Skeletal muscle tissue (tissue), 3 donors: ENCODE measurements at regions not wholly inside any gene's neighbourhood (a gene's known extent, or its start where the extent isn't known, plus 50 kb on each side); places are given as distances from the start of the nearest gene placed in this dataset.

Experiments
- H3K27ac ChIP-seq: one replicate; pipeline ENCODE4 v1.7.0; 2013; ENCODE audit warnings: mild to moderate bottlenecking, low read depth, low read length, inconsistent platforms
- H3K27me3 ChIP-seq, 3 donors: one replicate each; pipeline ENCODE4 v1.7.0; 2013; ENCODE audit warnings: low read length in 3 of 3; ENCODE audit not compliant: control insufficient read depth in 3 of 3, insufficient read depth in 3 of 3
- H3K36me3 ChIP-seq, 3 donors: one replicate each; pipeline ENCODE4 v1.7.0; 2013; ENCODE audit warnings: low read length in 3 of 3; ENCODE audit not compliant: control insufficient read depth in 3 of 3, insufficient read depth in 3 of 3
- H3K4me1 ChIP-seq, 3 donors: one replicate each; pipeline ENCODE4 v1.7.0; 2013; ENCODE audit warnings: low read length in 3 of 3, mild to moderate bottlenecking in 3 of 3; ENCODE audit not compliant: control insufficient read depth in 3 of 3, insufficient read depth in 3 of 3
- H3K4me3 ChIP-seq, 3 donors: one replicate each; pipeline ENCODE4 v1.7.0; 2013; ENCODE audit warnings: low read length in 3 of 3
- H3K9ac ChIP-seq, 3 donors: one replicate each; pipeline ENCODE4 v1.7.0; 2013; ENCODE audit warnings: low read length in 3 of 3, mild to moderate bottlenecking in 3 of 3, moderate library complexity in 2 of 3, low read depth in 1 of 3
- H3K9me3 ChIP-seq, 3 donors: one replicate each; pipeline ENCODE4 v1.7.0; 2013; ENCODE audit warnings: low read length in 3 of 3; ENCODE audit not compliant: control insufficient read depth in 3 of 3
- donor health status: Osteomylitis.

DNA sequence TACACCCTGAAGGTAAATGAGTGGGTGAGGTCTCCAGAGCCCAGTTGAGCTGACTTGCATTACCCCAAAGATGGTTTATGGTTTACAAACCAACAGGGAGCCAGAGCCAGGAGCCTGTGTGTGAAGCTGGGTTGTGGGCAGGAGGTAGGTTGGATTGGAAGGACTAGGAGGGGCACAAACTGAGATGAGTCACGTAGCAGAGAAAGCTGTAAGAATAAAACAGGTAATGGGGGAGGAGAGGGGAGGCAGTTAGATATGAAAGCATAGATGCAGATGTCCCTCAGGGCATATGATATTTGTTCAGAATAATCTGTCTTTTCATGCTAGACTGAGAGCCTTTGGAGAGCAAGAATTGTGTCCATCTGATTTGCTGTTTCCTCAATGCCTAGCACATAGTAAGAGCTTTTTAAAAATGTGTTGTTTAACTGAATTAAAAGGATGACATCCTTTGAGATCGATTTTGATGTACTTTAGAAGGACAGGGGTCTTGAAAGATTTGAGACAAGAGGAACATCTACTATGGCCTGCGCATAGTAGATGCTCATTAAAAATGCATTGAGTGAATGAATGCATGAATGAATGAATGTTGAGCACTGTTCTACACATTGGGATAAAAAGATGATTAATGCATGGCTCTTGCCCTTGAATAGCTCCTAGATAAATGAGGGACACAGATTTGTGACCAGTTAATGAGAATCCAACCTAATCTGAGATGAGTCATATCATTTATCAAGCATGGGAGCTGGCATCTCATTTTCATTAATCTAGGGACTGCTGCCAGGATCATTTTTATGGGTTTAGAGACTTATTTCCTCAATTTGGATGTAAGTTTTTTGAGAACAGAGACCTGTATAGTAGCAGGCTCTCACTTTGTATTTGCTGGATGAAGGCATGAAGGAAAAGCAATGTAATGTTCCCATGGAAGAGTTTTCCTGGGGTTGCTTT lies 175.8 kb upstream of the BDNF start:
- H3K4me1 ChIP-seq = no peaks in the 10 kb centered on the region
- no peak overlapping the region for H3K4me3 ChIP-seq
- H3K27me3 ChIP-seq = peaks cover 0 to 3% (median 0%) of the 10 kb centered on the region in 3 donors
- H3K27ac ChIP-seq = no peak overlapping the region
- H3K9ac ChIP-seq = no peak overlapping the region
- H3K36me3 ChIP-seq = no peaks in the 10 kb centered on the region
- no peaks in the 10 kb centered on the region for H3K9me3 ChIP-seq

DNA sequence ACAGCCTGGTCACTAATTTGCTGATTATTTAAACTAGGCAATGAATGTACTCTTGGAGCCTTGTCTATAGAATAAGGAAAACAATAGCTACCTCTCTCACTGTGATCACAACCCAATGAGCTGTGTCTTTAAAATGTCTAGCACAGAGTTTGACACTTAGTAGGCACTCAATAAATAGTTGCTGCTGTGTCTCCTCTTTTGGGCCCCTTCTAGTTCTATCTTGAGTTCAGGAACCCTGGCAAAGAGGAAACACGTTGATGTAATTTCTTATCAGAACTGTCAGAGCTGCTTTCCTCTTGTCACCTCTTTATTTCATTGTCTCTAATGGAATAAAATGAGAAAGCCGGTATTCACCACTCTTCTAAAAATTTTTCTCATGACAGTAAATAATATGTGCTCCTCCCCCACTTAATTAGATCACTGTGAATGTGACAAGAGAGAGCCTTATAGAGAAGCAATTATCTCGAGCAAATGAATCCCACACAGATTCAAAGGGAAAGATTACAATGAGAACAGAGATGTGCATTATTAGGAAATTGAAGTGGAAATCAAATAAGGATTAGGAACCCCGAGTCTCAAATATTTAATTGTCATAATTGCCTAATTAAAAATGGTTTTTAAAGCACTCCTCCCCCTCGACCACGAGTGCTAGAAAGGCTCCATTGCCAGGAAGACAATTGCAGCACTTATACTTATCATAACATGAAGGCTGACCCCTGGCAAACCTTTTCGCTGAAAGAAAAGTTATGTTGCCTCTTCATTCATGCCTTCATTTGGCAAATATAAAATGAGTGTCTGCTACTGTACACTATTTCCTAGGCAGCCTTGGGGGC lies 175.0 kb upstream of the BDNF start:
- Histone ChIP-seq H3K9me3 (peaks cover 0 to 2% (median 0%) of the 10 kb centered on the region in 3 donors), H3K36me3 (no peaks in the 10 kb centered on the region), H3K9ac (no peak overlapping the region), H3K4me1 (no peaks in the 10 kb centered on the region), H3K27me3 (peaks cover 0 to 4% (median 0%) of the 10 kb centered on the region in 3 donors), H3K27ac (no peak overlapping the region), H3K4me3 (no peak overlapping the region)

DNA sequence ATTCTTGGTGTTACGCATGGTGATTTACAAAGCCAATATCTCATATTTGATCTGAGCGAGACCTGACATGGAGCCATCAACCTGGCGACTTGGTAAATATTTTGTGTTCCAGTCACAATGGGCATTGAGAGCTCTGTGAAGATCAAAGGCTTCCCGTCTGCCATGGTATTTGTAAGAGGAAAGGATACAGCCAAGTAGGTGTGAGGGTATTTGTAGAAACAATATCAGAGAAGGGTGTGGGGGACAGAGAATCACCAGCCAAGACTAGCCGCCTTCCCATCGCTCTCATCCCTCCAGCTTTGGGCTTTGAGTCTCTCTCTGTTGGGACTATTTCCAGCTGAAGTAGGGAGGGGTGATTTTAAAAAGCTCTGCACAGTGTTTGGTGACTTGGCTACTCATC lies 173.4 kb upstream of the BDNF start:
- Histone ChIP-seq H3K4me3 (no peak overlapping the region), H3K9ac (no peak overlapping the region), H3K27me3 (peaks cover 0 to 4% (median 0%) of the 10 kb centered on the region in 3 donors)

DNA sequence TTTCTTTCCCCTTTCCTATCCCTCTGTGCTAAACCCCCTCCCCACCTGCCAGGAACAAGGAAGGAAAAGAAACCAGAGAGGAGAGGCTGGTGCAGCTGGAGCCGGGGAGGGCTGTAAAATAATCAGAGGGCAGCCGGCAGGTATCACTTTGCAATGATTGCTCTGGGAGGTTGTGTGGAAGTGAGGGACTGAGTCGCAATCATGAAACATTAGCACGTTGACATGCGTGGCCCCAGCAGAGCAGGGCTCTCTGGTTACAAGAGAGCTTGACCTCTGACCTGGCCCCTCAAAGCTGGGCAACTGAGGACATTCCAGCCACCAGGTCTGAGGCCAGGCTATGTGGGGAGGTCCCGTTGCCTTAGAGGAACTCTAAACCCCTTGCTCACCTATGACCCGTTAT lies 170.8 kb upstream of the BDNF start:
- H3K9ac ChIP-seq = no peak overlapping the region
- no peak overlapping the region for H3K4me3 ChIP-seq
- peaks cover 0 to 4% (median 0%) of the 10 kb centered on the region in 3 donors for H3K27me3 ChIP-seq
- peaks cover 0 to 2% (median 0%) of the 10 kb centered on the region in 3 donors for H3K9me3 ChIP-seq
- no peaks in the 10 kb centered on the region for H3K36me3 ChIP-seq
- H3K4me1 ChIP-seq = no peaks in the 10 kb centered on the region
- no peak overlapping the region for H3K27ac ChIP-seq

More for the DNA sequence above, 173.4 kb upstream of the BDNF start:
- Histone ChIP-seq H3K36me3 (no peaks in the 10 kb centered on the region), H3K9me3 (peaks cover 0 to 2% (median 0%) of the 10 kb centered on the region in 3 donors), H3K4me1 (no peaks in the 10 kb centered on the region), H3K27ac (no peak overlapping the region)

DNA sequence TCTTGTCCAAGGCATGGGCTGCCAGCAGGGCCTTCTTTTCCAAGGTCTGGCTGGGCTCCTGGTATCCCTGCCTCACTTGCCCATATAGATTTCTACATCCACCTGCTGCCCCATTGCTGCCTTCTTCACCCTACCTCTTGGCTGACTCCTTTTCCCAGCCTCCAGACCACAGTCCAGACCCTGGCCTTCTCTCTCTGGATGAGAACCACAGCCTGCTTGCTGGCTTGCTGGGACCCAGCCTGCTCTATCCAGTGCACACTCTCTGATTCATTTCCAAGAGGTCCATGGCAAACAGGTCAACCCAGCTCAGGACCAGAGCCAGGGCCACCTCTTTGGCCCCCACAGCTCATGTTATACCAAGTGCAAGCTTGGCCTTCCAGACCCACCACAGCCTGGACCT lies 169.4 kb upstream of the BDNF start:
- Histone ChIP-seq H3K9ac (no peak overlapping the region), H3K9me3 (peaks cover 0 to 2% (median 0%) of the 10 kb centered on the region in 3 donors), H3K36me3 (no peaks in the 10 kb centered on the region), H3K4me1 (no peaks in the 10 kb centered on the region), H3K27ac (no peak overlapping the region), H3K4me3 (no peak overlapping the region), H3K27me3 (peaks cover 0 to 7% (median 0%) of the 10 kb centered on the region in 3 donors)

DNA sequence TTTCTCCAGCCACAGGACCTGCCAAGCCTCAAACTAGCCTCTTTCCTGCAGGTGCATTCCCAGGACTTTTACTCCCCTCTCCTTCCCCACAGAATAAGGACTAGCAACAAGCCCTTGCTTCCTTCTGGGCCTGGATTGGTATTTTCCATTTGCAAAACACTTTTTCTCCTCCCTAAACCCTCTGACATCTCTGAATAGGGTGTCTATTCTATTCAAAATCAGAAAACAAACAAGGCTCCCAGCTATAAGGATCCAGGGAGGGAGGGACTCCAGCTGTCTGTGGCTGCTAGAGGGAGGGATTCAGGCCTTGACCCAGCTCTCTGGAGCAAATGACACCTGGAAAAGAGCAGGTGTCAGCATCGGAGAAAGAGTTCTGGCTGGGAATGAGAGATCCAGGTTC lies 168.5 kb upstream of the BDNF start:
- Histone ChIP-seq H3K4me1 (no peaks in the 10 kb centered on the region), H3K27me3 (peaks cover 0 to 7% (median 0%) of the 10 kb centered on the region in 3 donors), H3K4me3 (no peak overlapping the region), H3K9ac (no peak overlapping the region), H3K36me3 (no peaks in the 10 kb centered on the region), H3K27ac (no peak overlapping the region), H3K9me3 (peaks cover 0 to 2% (median 0%) of the 10 kb centered on the region in 3 donors)

DNA sequence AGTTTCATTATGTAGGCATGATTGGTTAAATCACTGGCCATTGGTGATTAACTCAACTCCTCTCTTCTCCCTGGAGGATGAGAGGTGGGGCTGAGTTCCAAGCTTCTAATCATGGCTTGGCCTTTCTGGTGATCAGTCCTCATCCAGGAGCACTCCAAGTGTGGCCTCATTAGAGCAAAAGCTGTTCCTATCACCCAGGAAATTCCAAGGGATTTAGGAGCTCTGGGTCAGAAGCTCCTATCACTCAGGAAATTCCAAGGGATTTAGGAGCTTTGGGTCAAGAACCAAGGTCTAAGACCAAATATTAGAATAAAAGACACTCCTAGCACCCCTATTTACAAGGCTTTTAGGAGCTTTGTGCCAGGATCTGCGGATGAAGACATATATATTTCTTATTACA lies 168.0 kb upstream of the BDNF start:
- Histone ChIP-seq H3K4me1 (no peaks in the 10 kb centered on the region), H3K4me3 (no peak overlapping the region), H3K9ac (no peak overlapping the region), H3K36me3 (no peaks in the 10 kb centered on the region), H3K27ac (no peak overlapping the region), H3K27me3 (peaks cover 0 to 7% (median 0%) of the 10 kb centered on the region in 3 donors), H3K9me3 (peaks cover 0 to 2% (median 0%) of the 10 kb centered on the region in 3 donors)

DNA sequence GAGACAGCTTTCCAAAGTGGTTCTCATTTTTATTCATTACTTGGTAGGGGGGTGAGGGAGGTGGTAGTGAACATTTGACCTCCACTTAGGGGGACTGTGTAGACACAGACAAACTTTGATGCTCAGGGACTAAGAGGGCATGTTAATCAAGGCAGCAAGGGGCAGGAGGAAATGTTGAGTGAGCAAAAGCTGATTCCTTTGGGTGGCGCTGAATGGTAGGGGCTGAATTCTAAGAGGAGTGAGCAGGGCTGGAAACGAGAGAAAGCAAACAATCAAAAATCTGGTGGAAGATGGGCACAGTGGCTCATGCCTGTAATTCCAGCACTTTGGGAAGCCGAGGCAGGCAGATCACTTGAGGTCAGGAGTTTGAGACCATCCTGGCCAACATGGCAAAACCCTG lies 164.8 kb upstream of the BDNF start:
- no peak overlapping the region for H3K9ac ChIP-seq
- H3K9me3 ChIP-seq = no peaks in the 10 kb centered on the region
- H3K4me3 ChIP-seq = no peak overlapping the region
- no peak overlapping the region for H3K27ac ChIP-seq
- no peaks in the 10 kb centered on the region for H3K36me3 ChIP-seq
- H3K27me3 ChIP-seq = peaks cover 0 to 3% (median 0%) of the 10 kb centered on the region in 3 donors
- H3K4me1 ChIP-seq = no peaks in the 10 kb centered on the region

DNA sequence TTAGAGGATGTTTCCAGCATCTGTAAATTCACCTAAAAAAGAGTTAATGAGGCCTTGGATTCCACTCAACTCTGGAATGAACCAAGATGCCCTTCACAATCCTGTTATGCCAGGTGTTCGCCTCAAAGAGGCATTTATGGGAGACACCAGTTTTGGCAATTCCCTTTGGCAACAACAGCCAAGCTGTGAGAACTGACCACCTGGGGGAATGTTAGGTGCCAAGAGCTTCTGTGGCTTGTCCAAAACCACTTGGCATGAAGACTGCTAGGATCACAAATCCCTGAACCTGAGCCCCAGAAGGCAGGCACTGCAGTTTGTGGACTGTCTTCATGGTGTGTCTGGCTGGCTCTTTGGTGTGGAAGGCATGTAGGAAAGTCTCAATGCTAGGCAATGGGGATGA lies 164.4 kb upstream of the BDNF start:
- H3K27ac ChIP-seq = no peak overlapping the region
- H3K9me3 ChIP-seq = no peaks in the 10 kb centered on the region
- H3K36me3 ChIP-seq = no peaks in the 10 kb centered on the region
- H3K4me1 ChIP-seq = no peaks in the 10 kb centered on the region
- peaks cover 0 to 3% (median 0%) of the 10 kb centered on the region in 3 donors for H3K27me3 ChIP-seq
- no peak overlapping the region for H3K9ac ChIP-seq
- no peak overlapping the region for H3K4me3 ChIP-seq

DNA sequence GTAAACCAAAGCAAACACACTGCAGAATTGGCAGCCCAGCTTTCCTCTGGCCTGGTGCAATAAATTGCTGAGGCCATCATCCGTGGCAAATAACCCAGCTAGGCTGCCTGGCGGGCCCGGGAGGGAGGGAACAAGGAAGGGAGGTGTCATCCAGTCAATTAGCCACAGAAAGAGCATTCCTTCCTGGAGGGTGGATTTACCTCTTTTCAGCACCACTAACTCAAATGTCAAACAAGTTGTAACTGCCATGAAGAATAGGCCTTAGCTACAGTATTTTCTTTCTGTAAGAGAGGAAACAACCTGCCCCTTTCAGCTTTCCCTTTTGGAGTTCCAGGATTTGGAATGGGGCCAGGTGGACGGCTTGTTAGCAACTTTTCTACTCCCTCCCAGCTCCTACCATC lies 163.8 kb upstream of the BDNF start:
- H3K27ac ChIP-seq = no peak overlapping the region
- H3K4me3 ChIP-seq = no peak overlapping the region
- H3K27me3 ChIP-seq = peaks cover 0 to 3% (median 0%) of the 10 kb centered on the region in 3 donors
- no peaks in the 10 kb centered on the region for H3K9me3 ChIP-seq
- H3K9ac ChIP-seq = no peak overlapping the region
- no peaks in the 10 kb centered on the region for H3K36me3 ChIP-seq
- no peaks in the 10 kb centered on the region for H3K4me1 ChIP-seq
